SK-N-MC (cell line): ENCODE measurements at regions not wholly inside any gene's neighbourhood (a gene's known extent, or its start where the extent isn't known, plus 50 kb on each side); places are given as distances from the start of the nearest gene placed in this dataset.

Experiments
- EZH2 ChIP-seq: fragments of 200-600 bp; sonication (generic); IDR thresholded peaks from one replicate; pipeline ENCODE4 v1.6.1; 2017; ENCODE audit warnings: antibody characterized with exemption
- POLR2AphosphoS5 ChIP-seq: IDR thresholded peaks from 2 replicates; pipeline ENCODE4 v1.6.1; 2012; ENCODE audit warnings: mild to moderate bottlenecking, low read depth, low read length, borderline replicate concordance

- TF ChIP-seq EZH2 (no peak), POLR2AphosphoS5 (no peak)
These were observed 513.6 kb upstream of the PTCHD4 start for GRCh38 chr6:48624631-48625030.
